ENCODE measurements at regions not wholly inside any gene's neighbourhood (a gene's known extent, or its start where the extent isn't known, plus 50 kb on each side); places are given as distances from the start of the nearest gene placed in this dataset.

DNA sequence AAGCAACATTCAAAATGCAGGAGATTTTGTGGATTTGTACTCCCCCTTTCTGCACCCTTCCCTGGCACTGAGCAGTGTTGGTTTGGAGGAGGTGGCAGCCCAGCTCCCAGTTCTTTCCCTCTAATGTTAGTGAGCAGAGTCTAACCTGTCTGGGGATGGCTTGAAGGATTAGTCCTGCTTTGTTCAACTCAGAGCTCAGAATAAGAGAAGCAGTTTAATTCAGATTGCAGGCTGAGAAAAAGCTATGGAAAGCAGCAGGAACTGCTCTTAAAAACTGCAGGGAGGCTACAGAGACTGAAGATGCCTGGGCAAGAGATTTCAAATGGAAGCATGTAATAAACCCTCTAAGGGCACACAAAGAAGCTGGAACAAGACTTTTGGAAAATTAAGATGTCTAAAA lies 223.4 kb upstream of the GGTLC1 start:
- H3K36me3 Mint-ChIP-seq (ENCODE audit: low read depth), result peaks cover 2% of the 10 kb centered on the region
- H3K9me3 Mint-ChIP-seq, result peaks cover 8% of the 10 kb centered on the region
- H3K27me3 Mint-ChIP-seq (ENCODE audit: insufficient read depth), result peaks cover 2% of the 10 kb centered on the region
- H3K27ac Mint-ChIP-seq, result peak overlapping the region; percentile 10
- Histone ChIP-seq H3K9me3 (ENCODE audit: control insufficient read depth, low read length) (no peaks in the 10 kb centered on the region), H3K4me3 (ENCODE audit: low read length) (no peak overlapping the region), H3K27ac (ENCODE audit: low read depth, low read length) (no peak overlapping the region), H3K4me1 (ENCODE audit: control insufficient read depth, insufficient read depth, low read length) (peaks cover 16% of the 10 kb centered on the region), H3K9ac (ENCODE audit: extremely low read depth, low read length, poor library complexity, severe bottlenecking) (no peak overlapping the region), H3K36me3 (ENCODE audit: control insufficient read depth, insufficient read depth, low read length) (no peaks in the 10 kb centered on the region), H3K27me3 (ENCODE audit: control insufficient read depth, insufficient read depth, low read length, poor library complexity, severe bottlenecking) (no peaks in the 10 kb centered on the region)
- peaks cover 47% of the 10 kb centered on the region for H3K4me1 Mint-ChIP-seq
- no peak for DNase-seq
- no peak overlapping the region for H3K4me3 Mint-ChIP-seq
- TF ChIP-seq, protein P1, sequence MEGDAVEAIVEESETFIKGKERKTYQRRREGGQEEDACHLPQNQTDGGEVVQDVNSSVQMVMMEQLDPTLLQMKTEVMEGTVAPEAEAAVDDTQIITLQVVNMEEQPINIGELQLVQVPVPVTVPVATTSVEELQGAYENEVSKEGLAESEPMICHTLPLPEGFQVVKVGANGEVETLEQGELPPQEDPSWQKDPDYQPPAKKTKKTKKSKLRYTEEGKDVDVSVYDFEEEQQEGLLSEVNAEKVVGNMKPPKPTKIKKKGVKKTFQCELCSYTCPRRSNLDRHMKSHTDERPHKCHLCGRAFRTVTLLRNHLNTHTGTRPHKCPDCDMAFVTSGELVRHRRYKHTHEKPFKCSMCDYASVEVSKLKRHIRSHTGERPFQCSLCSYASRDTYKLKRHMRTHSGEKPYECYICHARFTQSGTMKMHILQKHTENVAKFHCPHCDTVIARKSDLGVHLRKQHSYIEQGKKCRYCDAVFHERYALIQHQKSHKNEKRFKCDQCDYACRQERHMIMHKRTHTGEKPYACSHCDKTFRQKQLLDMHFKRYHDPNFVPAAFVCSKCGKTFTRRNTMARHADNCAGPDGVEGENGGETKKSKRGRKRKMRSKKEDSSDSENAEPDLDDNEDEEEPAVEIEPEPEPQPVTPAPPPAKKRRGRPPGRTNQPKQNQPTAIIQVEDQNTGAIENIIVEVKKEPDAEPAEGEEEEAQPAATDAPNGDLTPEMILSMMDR (conservative IDR thresholded peaks at IDR 0.05), result no peak

DNA sequence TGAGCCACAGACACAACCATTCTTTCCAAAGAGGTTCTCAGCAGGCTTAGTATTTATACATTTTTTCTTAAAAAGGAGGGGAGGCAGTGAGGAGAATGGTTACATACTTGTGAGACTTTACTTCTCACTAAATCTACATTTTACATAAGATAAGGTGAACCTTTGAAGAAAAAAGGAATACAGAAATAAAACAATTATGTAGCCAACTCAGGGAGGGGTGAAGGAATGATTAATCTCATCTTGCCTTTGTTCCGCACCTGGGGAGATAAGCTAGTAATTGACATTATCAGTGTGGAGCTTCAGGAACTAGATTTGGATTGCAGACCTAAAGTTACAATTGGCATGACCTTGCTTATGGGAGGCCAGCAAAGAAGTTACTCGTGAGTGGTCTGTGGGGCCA lies 221.8 kb upstream of the GGTLC1 start:
- Mint-ChIP-seq H3K4me3 (no peak overlapping the region), H3K36me3 (ENCODE audit: low read depth) (no peaks in the 10 kb centered on the region), H3K4me1 (peaks cover 53% of the 10 kb centered on the region), H3K27ac (no peak overlapping the region), H3K27me3 (ENCODE audit: insufficient read depth) (peaks cover 2% of the 10 kb centered on the region), H3K9me3 (peaks cover 2% of the 10 kb centered on the region)
- Histone ChIP-seq H3K4me1 (ENCODE audit: control insufficient read depth, insufficient read depth, low read length) (peaks cover 20% of the 10 kb centered on the region), H3K9ac (ENCODE audit: extremely low read depth, low read length, poor library complexity, severe bottlenecking) (no peak overlapping the region), H3K27ac (ENCODE audit: low read depth, low read length) (no peak overlapping the region), H3K9me3 (ENCODE audit: control insufficient read depth, low read length) (no peaks in the 10 kb centered on the region), H3K4me3 (ENCODE audit: low read length) (no peak overlapping the region), H3K27me3 (ENCODE audit: control insufficient read depth, insufficient read depth, low read length, poor library complexity, severe bottlenecking) (no peaks in the 10 kb centered on the region), H3K36me3 (ENCODE audit: control insufficient read depth, insufficient read depth, low read length) (no peaks in the 10 kb centered on the region)
- WGBS, 2 experiments (ENCODE audit: insufficient coverage in 1 of 2, insufficient read length in 1 of 2), result 57 to 90% methylated on average over 2 of the region's 2 CpGs
- DNase-seq, result no peak
- TF ChIP-seq, protein P1 (conservative IDR thresholded peaks at IDR 0.05), result no peak

DNA sequence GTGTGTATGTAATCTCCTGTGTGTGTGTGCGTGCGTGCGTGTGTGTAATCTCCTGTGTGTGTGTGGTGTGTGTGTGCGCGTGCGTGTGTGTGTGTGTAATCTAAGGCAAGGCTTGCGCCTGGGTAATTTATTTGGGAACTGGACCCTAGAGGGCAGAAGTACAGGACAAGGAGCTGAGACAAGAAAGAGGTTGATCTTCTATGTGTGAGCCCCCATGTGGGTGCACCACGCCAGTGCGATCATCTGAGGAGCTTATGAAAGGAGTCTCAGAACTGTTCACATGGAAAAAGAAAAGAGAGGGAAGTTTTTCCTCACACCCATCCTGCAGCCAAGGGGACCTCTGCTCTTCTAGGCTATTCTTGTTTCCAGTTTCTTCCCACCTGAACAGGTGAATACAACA lies 220.1 kb upstream of the GGTLC1 start:
- TF ChIP-seq, protein P1 (conservative IDR thresholded peaks at IDR 0.05), result peak; percentile 72
- Histone ChIP-seq H3K9me3 (ENCODE audit: control insufficient read depth, low read length) (no peaks in the 10 kb centered on the region), H3K36me3 (ENCODE audit: control insufficient read depth, insufficient read depth, low read length) (no peaks in the 10 kb centered on the region), H3K27me3 (ENCODE audit: control insufficient read depth, insufficient read depth, low read length, poor library complexity, severe bottlenecking) (no peaks in the 10 kb centered on the region), H3K27ac (ENCODE audit: low read depth, low read length) (no peak overlapping the region), H3K9ac (ENCODE audit: extremely low read depth, low read length, poor library complexity, severe bottlenecking) (no peak overlapping the region), H3K4me3 (ENCODE audit: low read length) (no peak overlapping the region), H3K4me1 (ENCODE audit: control insufficient read depth, insufficient read depth, low read length) (peaks cover 20% of the 10 kb centered on the region)
- peaks cover 2% of the 10 kb centered on the region for H3K9me3 Mint-ChIP-seq
- peak; percentile 83 for DNase-seq
- WGBS, 2 experiments (ENCODE audit: insufficient coverage in 1 of 2, insufficient read length in 1 of 2), result 85 to 100% methylated on average over 1 to 9 of the region's 9 CpGs
- H3K27me3 Mint-ChIP-seq (ENCODE audit: insufficient read depth), result peaks cover 4% of the 10 kb centered on the region
- H3K4me3 Mint-ChIP-seq, result no peak overlapping the region
- H3K4me1 Mint-ChIP-seq, result peaks cover 54% of the 10 kb centered on the region
- H3K36me3 Mint-ChIP-seq (ENCODE audit: low read depth), result no peaks in the 10 kb centered on the region
- peak overlapping the region; percentile 46 for H3K27ac Mint-ChIP-seq
